GM21381 (cell line): ENCODE measurements at regions not wholly inside any gene's neighbourhood (a gene's known extent, or its start where the extent isn't known, plus 50 kb on each side); places are given as distances from the start of the nearest gene placed in this dataset.
"Not testable (repeated sequence)": the region's sequence is repeated elsewhere in the genome, so short reads cannot be mapped to it uniquely, and the experiment has no call there.

Source experiments
- ATAC-seq: cut with Tn5 transposase; IDR thresholded peaks from one replicate; pipeline ENCODE4 v1.9.1; 2021; ENCODE audit warnings: mild to moderate bottlenecking, moderate library complexity; ENCODE audit not compliant: unreplicated experiment

DNA sequence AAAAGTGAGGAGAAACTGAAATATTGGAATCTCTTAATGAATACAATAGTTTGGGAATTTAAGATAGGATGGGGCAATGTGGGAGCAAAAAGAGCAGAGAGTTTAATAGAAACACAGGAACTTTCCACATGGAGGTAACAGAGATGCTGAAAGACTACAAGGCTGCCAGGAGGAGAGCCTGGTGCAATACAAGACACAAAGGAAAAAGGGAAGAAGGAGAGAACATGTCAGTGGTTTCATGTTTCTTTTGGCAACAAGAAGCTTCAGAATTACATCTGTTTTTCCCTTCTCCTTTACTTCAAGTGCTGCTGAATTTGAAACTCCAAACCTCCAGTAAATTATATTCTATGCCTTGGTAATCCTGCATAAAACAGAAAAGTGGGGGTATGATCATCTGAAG is 474.3 kb downstream of the FAT4 start:
- ATAC-seq: no peak

GRCh38 chr4:125791896-125792295 is 477.1 kb downstream of the FAT4 start:
- no peak for ATAC-seq

- ATAC-seq: no peak
These were observed 480.2 kb downstream of the FAT4 start for GRCh38 chr4:125794989-125795388.

DNA sequence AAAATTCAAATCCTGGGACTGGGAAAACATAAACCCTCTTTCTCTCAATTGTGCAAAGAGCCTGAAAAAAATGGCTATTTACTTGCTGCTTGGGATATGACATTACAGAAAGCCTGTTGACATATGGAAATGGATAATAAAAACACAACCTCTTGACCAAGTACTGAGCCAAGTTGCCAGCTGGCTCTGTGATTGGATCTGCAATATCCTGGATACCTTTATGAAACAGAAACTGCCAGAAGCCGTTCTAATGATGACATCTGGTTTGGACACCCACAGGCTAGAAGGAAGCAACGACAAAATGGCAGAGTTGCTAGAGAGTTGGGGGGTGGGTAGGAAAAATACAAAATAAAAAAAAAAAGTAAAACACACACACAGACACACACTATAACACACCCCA is 481.4 kb downstream of the FAT4 start:
- ATAC-seq: no peak

DNA sequence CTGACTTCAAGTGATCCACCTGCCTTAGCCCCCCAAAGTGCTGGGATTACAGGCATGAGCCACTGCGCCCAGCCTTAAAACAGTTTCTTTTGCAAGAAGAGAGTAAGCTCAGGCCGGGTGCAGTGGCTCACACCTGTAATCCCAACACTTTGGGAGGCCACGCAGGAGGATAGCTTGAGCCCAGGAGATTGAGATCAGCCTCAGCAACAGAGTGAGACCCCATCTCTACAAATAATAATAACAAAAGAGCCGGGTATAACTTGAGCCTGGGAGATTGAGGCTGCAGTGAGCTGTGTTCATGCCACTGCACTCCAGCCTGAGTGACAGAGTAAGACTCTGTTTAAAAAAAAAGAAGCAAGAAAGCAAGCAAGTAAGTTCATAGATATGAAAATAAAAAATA is 482.9 kb downstream of the FAT4 start:
- not testable (repeated sequence) for ATAC-seq

DNA sequence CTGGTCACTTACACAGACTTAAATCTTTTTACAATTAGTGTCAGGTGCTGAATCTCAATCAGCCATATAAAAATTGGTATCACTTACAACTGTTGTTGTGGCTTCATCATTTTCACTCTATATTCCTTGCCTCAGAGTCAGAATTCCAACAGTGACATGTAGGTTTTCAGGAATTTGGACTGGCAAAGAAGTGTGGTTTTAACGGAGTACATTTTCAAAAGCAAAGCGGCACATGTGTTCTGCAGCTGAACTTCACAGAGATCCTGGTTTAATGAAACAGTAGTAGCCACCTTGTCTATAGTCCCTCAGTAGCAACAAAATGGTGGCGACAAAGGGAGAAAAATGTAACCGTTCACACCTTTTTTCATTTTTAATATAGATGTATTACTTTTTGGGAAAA is 486.6 kb downstream of the FAT4 start:
- no peak for ATAC-seq

DNA sequence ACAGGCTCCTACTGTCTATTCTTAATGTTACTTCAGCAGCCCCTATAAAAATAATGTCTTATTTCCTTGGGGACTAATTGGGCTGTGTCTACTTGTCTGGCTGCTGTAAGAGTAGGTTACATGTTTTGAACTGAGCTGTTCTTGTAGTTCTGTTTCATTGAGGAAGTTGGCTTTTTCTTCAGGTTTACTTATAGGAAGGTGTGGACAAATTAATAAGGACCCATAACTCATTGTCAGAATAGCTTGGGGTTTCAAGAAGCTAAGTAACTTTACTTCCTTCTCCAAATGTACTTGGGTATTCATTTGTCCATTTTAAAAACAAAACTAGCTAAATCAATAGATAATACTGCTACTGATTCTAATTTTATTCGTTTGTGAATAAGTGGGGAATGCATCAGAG is 487.2 kb downstream of the FAT4 start:
- no peak for ATAC-seq

GRCh38 chr4:125808022-125808421 is 493.3 kb downstream of the FAT4 start:
- no peak for ATAC-seq

DNA sequence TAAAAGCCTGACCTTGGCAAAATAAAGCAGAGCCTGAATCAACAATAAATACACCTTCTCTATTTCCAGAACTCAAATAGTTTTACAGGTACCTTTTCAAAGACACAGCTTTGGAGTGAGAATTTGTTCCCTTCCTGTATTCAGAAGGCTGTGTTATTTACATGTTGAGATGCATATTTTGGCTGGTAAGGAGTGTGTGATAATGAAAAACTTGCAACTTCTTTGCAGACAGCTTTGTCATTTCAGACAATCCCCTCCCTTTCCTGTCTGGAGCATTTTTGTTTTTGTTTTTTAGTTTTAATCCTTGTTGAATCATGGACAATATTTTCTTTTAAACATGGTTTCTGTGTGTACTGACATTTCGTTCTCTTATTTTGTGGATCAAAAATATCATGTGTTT is 493.8 kb downstream of the FAT4 start:
- no peak for ATAC-seq

GRCh38 chr4:125811892-125812291 is 497.1 kb downstream of the FAT4 start:
- no peak for ATAC-seq

DNA sequence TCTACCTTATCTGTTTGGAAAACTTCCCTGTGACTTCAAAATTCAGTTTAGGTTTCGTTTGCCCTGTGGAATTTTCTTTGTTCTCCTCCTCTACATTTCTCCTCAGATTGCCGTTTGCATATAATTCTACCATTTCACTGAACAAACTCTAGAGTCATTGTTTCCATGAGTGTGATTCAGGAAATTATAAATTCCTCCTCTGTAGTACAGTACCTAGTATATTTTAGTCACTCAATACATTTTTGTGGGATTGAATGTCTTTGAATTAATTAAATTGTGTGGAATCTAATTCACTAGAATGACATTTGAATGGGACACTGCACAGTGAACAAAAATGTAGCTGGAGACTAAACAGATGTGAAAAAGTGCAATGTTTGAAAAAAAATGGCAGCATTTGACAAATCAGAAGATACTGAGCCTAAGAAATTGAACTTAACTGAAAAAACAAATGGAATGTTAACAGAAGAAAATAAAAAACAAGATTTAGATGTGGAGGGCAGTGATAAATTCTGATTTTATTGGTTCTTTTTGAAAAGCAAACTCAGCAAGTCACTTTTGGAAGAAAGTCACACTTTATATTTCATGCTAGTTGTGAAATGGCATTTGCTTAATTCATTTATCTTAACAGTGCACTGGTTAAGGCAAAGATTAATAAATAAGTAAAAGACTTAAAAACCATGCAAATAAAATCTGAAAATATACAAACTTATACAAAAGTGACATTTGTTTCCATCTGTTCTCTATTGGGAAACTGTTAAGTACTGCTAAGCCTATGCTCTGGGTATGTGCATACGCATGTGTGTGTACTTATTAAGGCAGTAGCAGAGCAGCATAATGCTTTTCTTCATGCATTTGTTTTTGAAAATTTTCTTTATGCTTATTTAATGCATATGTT is 512.3 kb downstream of the FAT4 start:
- no peak for ATAC-seq

- no peak for ATAC-seq
These were observed 512.9 kb downstream of the FAT4 start for GRCh38 chr4:125827696-125828052.

GRCh38 chr4:125828346-125828745 is 513.6 kb downstream of the FAT4 start:
- no peak for ATAC-seq

- no peak for ATAC-seq
These were observed 517.4 kb downstream of the FAT4 start for GRCh38 chr4:125832161-125832560.

DNA sequence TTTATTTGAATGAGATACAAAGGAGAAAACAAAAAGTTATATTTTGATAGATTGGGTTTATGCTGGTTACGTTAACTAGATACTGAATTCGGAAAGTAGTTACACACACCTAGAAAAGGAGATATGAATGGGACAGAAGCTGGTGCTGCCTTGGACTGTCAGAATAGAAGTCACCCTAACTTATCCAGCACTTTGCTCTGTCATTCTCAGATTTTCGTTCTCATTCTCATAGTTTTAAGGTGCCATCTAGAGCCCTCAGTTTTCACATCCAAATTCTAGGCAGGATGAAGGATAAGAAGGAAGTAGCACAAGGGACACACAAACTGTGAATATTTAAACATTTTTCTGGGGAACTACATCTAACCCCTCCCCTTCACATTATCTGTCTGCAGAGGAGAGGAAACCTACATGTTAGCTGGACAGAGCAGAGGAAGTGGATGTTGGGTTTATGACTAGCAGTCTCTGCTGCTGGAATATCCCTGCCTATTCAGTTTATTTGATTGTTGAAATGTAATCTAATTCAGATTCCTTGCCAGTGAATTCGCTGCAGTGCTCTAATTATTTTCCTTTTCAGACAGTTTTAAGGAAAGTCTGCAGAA is 521.9 kb downstream of the FAT4 start:
- ATAC-seq: no peak

DNA sequence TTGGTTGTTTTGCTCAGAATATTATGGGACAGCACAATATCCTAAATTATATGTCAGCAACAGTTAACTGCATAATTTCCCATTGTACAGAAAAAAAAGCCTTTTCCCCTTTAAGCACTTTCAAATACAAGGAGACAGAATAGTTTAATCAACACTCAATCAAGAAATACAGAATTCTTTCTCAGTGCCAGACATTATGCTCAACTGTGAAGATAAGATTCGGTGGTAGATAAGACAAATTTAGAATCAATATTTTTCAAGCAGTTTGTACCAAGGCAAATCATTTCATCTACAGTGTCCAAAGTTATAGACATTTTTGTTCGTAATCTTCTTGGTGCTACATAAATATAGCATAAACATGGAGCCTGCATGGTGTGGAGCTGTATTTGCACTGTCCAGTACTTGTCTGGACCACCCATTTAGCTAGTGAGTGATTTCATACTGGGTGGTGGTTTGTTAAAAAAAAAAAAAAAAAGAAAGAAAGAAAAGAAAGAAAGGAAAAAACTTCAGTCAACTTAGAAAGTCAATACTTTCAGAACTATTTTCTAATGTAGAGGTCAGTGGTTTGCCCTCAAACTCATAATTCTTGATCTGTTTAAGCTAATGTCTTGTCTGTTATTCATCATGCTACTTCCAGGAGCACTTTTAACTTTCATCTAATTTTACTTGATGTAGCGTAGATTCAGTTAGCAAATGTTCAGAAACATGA is 522.9 kb downstream of the FAT4 start:
- ATAC-seq: no peak

- no peak for ATAC-seq
These were observed 523.4 kb downstream of the FAT4 start for GRCh38 chr4:125838202-125838601.

- no peak for ATAC-seq
These were observed 524.2 kb downstream of the FAT4 start for GRCh38 chr4:125838924-125839323.

GRCh38 chr4:125843947-125844346 is 529.2 kb downstream of the FAT4 start:
- ATAC-seq: no peak

DNA sequence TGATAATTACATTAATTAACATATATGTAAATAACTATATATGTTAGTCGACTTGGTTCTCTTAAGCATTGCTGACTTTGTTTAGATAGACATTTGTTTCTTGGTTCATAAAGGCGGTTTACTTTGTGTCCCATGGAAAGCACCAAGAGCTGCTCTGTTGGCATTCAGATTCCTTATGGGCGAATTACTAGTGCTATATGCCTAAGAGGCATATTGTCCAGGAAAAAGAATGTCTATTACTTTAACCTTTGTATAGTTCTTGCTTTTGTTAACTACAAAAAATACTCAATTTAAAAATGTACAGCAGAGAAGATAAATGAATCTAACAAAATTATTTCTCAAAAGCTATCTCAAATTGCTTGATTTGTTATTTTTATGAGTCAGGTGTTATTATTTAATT is 532.8 kb downstream of the FAT4 start:
- no peak for ATAC-seq

DNA sequence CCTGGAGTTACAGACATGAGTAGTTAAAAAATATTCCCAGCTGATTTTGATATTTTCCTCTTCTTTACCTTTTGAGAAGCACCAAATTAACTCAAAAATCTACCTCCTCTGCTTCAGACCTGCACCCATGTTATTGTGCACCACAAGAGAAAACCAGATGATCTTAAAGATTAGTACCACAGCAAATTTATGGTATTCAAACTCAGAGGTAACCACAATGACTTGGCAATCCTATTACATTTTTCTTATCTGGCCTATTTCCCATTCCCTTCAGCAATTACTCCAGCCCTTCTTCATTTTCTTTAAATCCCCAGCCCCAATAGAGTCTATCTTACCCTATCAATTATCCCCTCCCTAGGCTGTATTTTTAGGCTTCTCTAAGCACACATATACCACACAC is 535.1 kb downstream of the FAT4 start:
- ATAC-seq: no peak
